Testis (tissue), 2 donors: ENCODE measurements at regions not wholly inside any gene's neighbourhood (a gene's known extent, or its start where the extent isn't known, plus 50 kb on each side); places are given as distances from the start of the nearest gene placed in this dataset.

Experiments used
- CTCF ChIP-seq, 3 experiments: fragments of 450-650 bp in 2 of 3; fragments of 200-600 bp in 1 of 3; sonication (generic) in 1 of 3; IDR thresholded peaks; one replicate each; pipeline ENCODE4 v1.5.1; 2016 to 2019; ENCODE audit warnings: antibody characterized with exemption in 3 of 3, mild to moderate bottlenecking in 2 of 3, moderate library complexity in 1 of 3
- POLR2A ChIP-seq: fragments of 450-650 bp; IDR thresholded peaks from one replicate; pipeline ENCODE4 v1.6.1; 2017; ENCODE audit warnings: antibody characterized with exemption, mild to moderate bottlenecking, moderate library complexity

- TF ChIP-seq CTCF (IDR thresholded peaks at IDR 0.05): no peak
- no peak for TF ChIP-seq POLR2A
Measured at GRCh38 chr18:22773944-22774343, 159.2 kb upstream of the RBBP8 start.
